ENCODE measurements at regions not wholly inside any gene's neighbourhood (a gene's known extent, or its start where the extent isn't known, plus 50 kb on each side); places are given as distances from the start of the nearest gene placed in this dataset.

GRCh38 chr15:62799919-62800318 is 242.6 kb upstream of the TPM1 start:
- TF ChIP-seq CTCF (conservative IDR thresholded peaks at IDR 0.05) (no peak), EZH2 (IDR thresholded peaks at IDR 0.05; ENCODE audit: low read depth) (no peak)
